K562 (cell line): ENCODE measurements at regions not wholly inside any gene's neighbourhood (a gene's known extent, or its start where the extent isn't known, plus 50 kb on each side); places are given as distances from the start of the nearest gene placed in this dataset.

Source experiments
- ATAC-seq: fragments of 200-7000 bp; cut with Tn5 transposase; 3 replicates; pipeline ENCODE4 v1.9.1; 2020; ENCODE audit warnings: moderate library complexity
- BruUV-seq: library from RNA; stranded (reverse); fragments of 400-500 nt; replicated peaks from 2 replicates; lab custom pipeline; 2021; lab: Mats Ljungman, UMichigan
- CTCF ChIA-PET: fragments of 300-600 bp; formaldehyde crosslinking; extraction: SDS; loops from one replicate; lab custom pipeline; 2021; ENCODE audit warnings: low intra/inter-chr PET ratio; lab: Yijun Ruan, JAX
- POLR2A ChIA-PET: fragments of 300-600, 350-650 bp; sonication (Branson Sonifier 250); formaldehyde crosslinking; extraction: SDS; loops from one replicate; lab custom pipeline; 2021; ENCODE audit warnings: antibody characterized with exemption, inconsistent platforms; lab: Yijun Ruan, JAX
- DNase-seq, 4 experiments: peaks; one replicate each; pipeline versions ENCODE4 v3.0.0 to v3.0.0-alpha.2; 2011 to 2018; ENCODE audit warnings: low spot score in 3 of 4, mixed read lengths in 3 of 4; ENCODE audit errors: extremely low read depth in 1 of 4
- FAIRE-seq: peaks from 2 replicates; lab custom pipeline; 2011; peaks lifted over from hg19 to GRCh38; lab: Jason Lieb, UNC
- H2AFZ ChIP-seq: 2 replicates; pipeline ENCODE4 v1.6.0; 2011; ENCODE audit warnings: low read depth, low read length, control low read depth, inconsistent platforms
- H3K27ac ChIP-seq: fragments of 200-600 bp; 3 replicates; pipeline ENCODE4 v1.8.0; 2011; ENCODE audit warnings: low read depth, mild to moderate bottlenecking, control low read depth, inconsistent platforms, low read length, moderate library complexity, mixed read lengths; ENCODE audit errors: extremely low read depth
- H3K27me3 ChIP-seq, 2 experiments: fragments of 300-600 bp in 1 of 2; 2 replicates in 1 of 2; 3 replicates in 1 of 2; pipeline versions ENCODE4 v1.6.0 to v1.8.0; 2011; ENCODE audit warnings: inconsistent platforms in 2 of 2, low read length in 2 of 2, mild to moderate bottlenecking in 1 of 2, mixed read lengths in 1 of 2, moderate library complexity in 1 of 2; ENCODE audit not compliant: control insufficient read depth in 2 of 2, insufficient read depth in 2 of 2
- H3K36me3 ChIP-seq: fragments of 300-600 bp; 3 replicates; pipeline ENCODE4 v1.8.0; 2011; ENCODE audit warnings: mild to moderate bottlenecking, low read length, inconsistent platforms; ENCODE audit not compliant: control insufficient read depth, insufficient read depth
- H3K4me1 ChIP-seq, 2 experiments: fragments of 200-600 bp in 1 of 2; replicated peaks in 1 of 2; 2 replicates in 1 of 2; 3 replicates in 1 of 2; pipeline versions ENCODE4 v1.5.1 to v1.8.0; 2011; ENCODE audit warnings: inconsistent platforms in 2 of 2, low read length in 2 of 2, mild to moderate bottlenecking in 1 of 2, mixed read lengths in 1 of 2, moderate library complexity in 1 of 2; ENCODE audit not compliant: control insufficient read depth in 2 of 2, insufficient read depth in 2 of 2
- H3K4me2 ChIP-seq: 2 replicates; pipeline ENCODE4 v1.6.1; 2011; ENCODE audit warnings: low read length, control low read depth, inconsistent platforms, mixed read lengths; ENCODE audit not compliant: insufficient read depth
- H3K4me3 ChIP-seq: fragments of 200-600 bp; sonication (generic), shearing (Covaris generic); 2 replicates; pipeline ENCODE4 v1.5.1; 2016; ENCODE audit warnings: control low read depth, inconsistent platforms
- H3K79me2 ChIP-seq: fragments of 200-600 bp; 3 replicates; pipeline ENCODE4 v1.8.0; 2011; ENCODE audit warnings: low read length, inconsistent platforms; ENCODE audit not compliant: control insufficient read depth, insufficient read depth
- H3K9ac ChIP-seq, 2 experiments: 2 replicates each; pipeline versions ENCODE4 v1.6.0 to v1.6.1; 2011; ENCODE audit warnings: low read depth in 2 of 2, low read length in 2 of 2, control low read depth in 1 of 2, inconsistent platforms in 1 of 2, mild to moderate bottlenecking in 1 of 2, mixed read lengths in 1 of 2; ENCODE audit not compliant: insufficient read depth in 1 of 2
- H3K9me1 ChIP-seq: one replicate; pipeline ENCODE4 v1.6.0; 2011; ENCODE audit warnings: inconsistent platforms, mild to moderate bottlenecking, low read length, moderate library complexity; ENCODE audit not compliant: control insufficient read depth, insufficient read depth
- H3K9me3 ChIP-seq: replicated peaks from 2 replicates; pipeline ENCODE4 v1.5.1; 2011; ENCODE audit warnings: low read depth, low read length, inconsistent platforms; ENCODE audit not compliant: control insufficient read depth, insufficient read depth
- H4K20me1 ChIP-seq: replicated peaks from 2 replicates; pipeline ENCODE4 v1.6.1; 2011; ENCODE audit warnings: low read length, inconsistent platforms, mixed read lengths; ENCODE audit not compliant: control insufficient read depth, insufficient read depth
- CHCHD3 ChIP-seq: fragments of 250-450 bp; sonication (Bioruptor Pico); IDR thresholded peaks from 2 replicates; pipeline ENCODE4 v2.1.2; 2022; ENCODE audit warnings: mild to moderate bottlenecking
- CSDE1 ChIP-seq, 2 experiments: fragments of 450-650 bp; IDR thresholded peaks; 2 replicates each; pipeline ENCODE4 v1.6.1; 2016; ENCODE audit warnings: mild to moderate bottlenecking in 1 of 2
- E2F6 ChIP-seq, 2 experiments: IDR thresholded peaks; 2 replicates each; pipeline ENCODE4 v1.6.1; 2011; ENCODE audit warnings: borderline replicate concordance in 1 of 2, control low read depth in 1 of 2, low read depth in 1 of 2, low read length in 1 of 2, mild to moderate bottlenecking in 1 of 2, mixed read lengths in 1 of 2, moderate library complexity in 1 of 2; ENCODE audit not compliant: insufficient read depth in 1 of 2, insufficient read length in 1 of 2, poor library complexity in 1 of 2, severe bottlenecking in 1 of 2; ENCODE audit errors: extremely low read depth in 1 of 2
- GABPA ChIP-seq: fragments of 200-800 bp; sonication (Bioruptor generic); conservative IDR thresholded peaks from 2 replicates; pipeline ENCODE4 v1.6.1; 2016; ENCODE audit warnings: low read depth, missing genetic modification characterization, missing compliant biosample characterization
- HCFC1 ChIP-seq: IDR thresholded peaks from 2 replicates; pipeline ENCODE4 v1.6.1; 2012; ENCODE audit warnings: low read depth, low read length, improper control_type of control experiment
- NCOR1 ChIP-seq: fragments of 450-650 bp; IDR thresholded peaks from 2 replicates; pipeline ENCODE4 v1.6.1; 2016; ENCODE audit warnings: mild to moderate bottlenecking, moderate library complexity
- NR1H2 ChIP-seq: sonication (generic); formaldehyde crosslinking; IDR thresholded peaks from 2 replicates; pipeline ENCODE4 v1.4.0; 2020; ENCODE audit warnings: mild to moderate bottlenecking, missing genetic modification reagents
- NUFIP1 ChIP-seq: fragments of 450-650 bp; IDR thresholded peaks from 2 replicates; pipeline ENCODE4 v1.6.1; 2018; ENCODE audit not compliant: partially characterized antibody
- RUNX1 ChIP-seq: sonication (generic); IDR thresholded peaks from 2 replicates; pipeline ENCODE4 v1.6.1; 2016; ENCODE audit warnings: antibody characterized with exemption, low read depth
- SMAD1 ChIP-seq: fragments of 150-350 bp; IDR thresholded peaks from 2 replicates; pipeline ENCODE4 v1.6.1; 2014; ENCODE audit warnings: low read length, low read depth; ENCODE audit not compliant: partially characterized antibody
- SRSF1 ChIP-seq: fragments of 200-400 bp; formaldehyde crosslinking; IDR thresholded peaks from 2 replicates; pipeline ENCODE4 v1.6.1; 2017; ENCODE audit warnings: mild to moderate bottlenecking, low read depth, low read length, moderate library complexity
- SRSF3 ChIP-seq: fragments of 200-400 bp; formaldehyde crosslinking; IDR thresholded peaks from 2 replicates; pipeline ENCODE4 v1.6.1; 2016; ENCODE audit warnings: mild to moderate bottlenecking, low read length, moderate library complexity; ENCODE audit not compliant: insufficient read depth
- SRSF9 ChIP-seq: fragments of 200-400 bp; formaldehyde crosslinking; IDR thresholded peaks from 2 replicates; pipeline ENCODE4 v1.6.1; 2017; ENCODE audit warnings: low read depth, low read length, borderline replicate concordance
- THRA ChIP-seq: fragments of 450-650 bp; IDR thresholded peaks from 2 replicates; pipeline ENCODE4 v1.6.1; 2017; ENCODE audit warnings: mild to moderate bottlenecking, moderate library complexity
- ZBTB1 ChIP-seq: sonication (generic); formaldehyde crosslinking; IDR thresholded peaks from 2 replicates; pipeline ENCODE4 v1.8.1; 2023; ENCODE audit warnings: missing genetic modification reagents, low read depth, mild to moderate bottlenecking, borderline replicate concordance
- ZBTB7A ChIP-seq: IDR thresholded peaks from 2 replicates; pipeline ENCODE4 v1.6.1; 2011; ENCODE audit warnings: low read depth, mild to moderate bottlenecking, low read length, moderate library complexity, borderline replicate concordance; ENCODE audit not compliant: control insufficient read depth
- ZNF134 ChIP-seq: fragments of 250-450 bp; sonication (Bioruptor Pico); conservative IDR thresholded peaks from 2 replicates; pipeline ENCODE4 v1.4.0; 2020
- ZNF384 ChIP-seq: IDR thresholded peaks from 2 replicates; pipeline ENCODE4 v1.6.1; 2012; ENCODE audit warnings: low read depth, low read length, improper control_type of control experiment
- ZNF707 ChIP-seq: fragments of 250-450 bp; sonication (Bioruptor Pico); conservative IDR thresholded peaks from 2 replicates; pipeline ENCODE4 v1.8.0; 2022; ENCODE audit warnings: inconsistent platforms, mild to moderate bottlenecking, moderate library complexity
- in situ Hi-C: fragments of 300-500 bp; cut with MboI; formaldehyde crosslinking; loops from 4 replicates; pipeline ENCODE4 v1.15.0; 2018; ENCODE audit warnings: inconsistent platforms, mixed read lengths
- intact Hi-C: fragments of 100-400 bp; cut with micrococcal nuclease; formaldehyde crosslinking; loops from 2 replicates; pipeline ENCODE4 v1.14.2; 2022

- Histone ChIP-seq H3K9me3 (no peaks in the 10 kb centered on the region), H3K4me1 (no peaks in the 10 kb centered on the region), H3K9ac (no peak overlapping the region), H2AFZ (no peak overlapping the region), H3K36me3 (no peaks in the 10 kb centered on the region), H3K27me3 (no peaks in the 10 kb centered on the region), H3K9me1 (no peaks in the 10 kb centered on the region), H3K79me2 (no peaks in the 10 kb centered on the region), H3K4me2 (no peak overlapping the region), H4K20me1 (no peaks in the 10 kb centered on the region), H3K4me3 (no peak overlapping the region), H3K27ac (no peak overlapping the region)
- ATAC-seq (no peak), DNase-seq (no peak), FAIRE-seq (no peak)
- TF ChIP-seq ZBTB7A: no peak
- TF ChIP-seq ZNF134 (CRISPR knock-in tag): no peak
- no peak for TF ChIP-seq NCOR1
- TF ChIP-seq ZNF707: no peak
- TF ChIP-seq E2F6 (IDR thresholded peaks at IDR 0.05; ENCODE audit: borderline replicate concordance in 1 of 2, extremely low read depth in 1 of 2, insufficient read depth in 1 of 2, insufficient read length in 1 of 2, low read depth in 1 of 2, low read length in 1 of 2, poor library complexity in 1 of 2, severe bottlenecking in 1 of 2): no peak
- no peak for TF ChIP-seq SRSF3
- no peak for TF ChIP-seq ZBTB1
- no peak for TF ChIP-seq NR1H2 (CRISPR knock-in tag)
- TF ChIP-seq GABPA (tag): no peak
- TF ChIP-seq THRA: no peak
- no peak for TF ChIP-seq ZNF384
- TF ChIP-seq CHCHD3 (CRISPR knock-in tag): no peak
- no peak for TF ChIP-seq HCFC1
- TF ChIP-seq SMAD1: no peak
- no peak for TF ChIP-seq CSDE1 (IDR thresholded peaks at IDR 0.05)
- TF ChIP-seq SRSF1: no peak
- no peak for TF ChIP-seq SRSF9
- no peak for TF ChIP-seq NUFIP1
- TF ChIP-seq RUNX1: no peak
- in situ Hi-C loops (no loop called here), intact Hi-C loops (no loop called here)
- no TSS peak for BruUV-seq
- ChIA-PET CTCF (no interaction called here), POLR2A (no interaction called here)
Observed at GRCh38 chr14:40652089-40652691, 954.5 kb upstream of the LRFN5 start.
